ENCODE measurements at regions not wholly inside any gene's neighbourhood (a gene's known extent, or its start where the extent isn't known, plus 50 kb on each side); places are given as distances from the start of the nearest gene placed in this dataset.

GRCh38 chr5:103800741-103801495, 238.3 kb upstream of the NUDT12 start:
- Histone ChIP-seq H3K4me3 (ENCODE audit: low read depth, low read length) (no peak overlapping the region), H3K27me3 (ENCODE audit: control insufficient read depth, insufficient read depth, low read length) (no peaks in the 10 kb centered on the region), H3K36me3 (ENCODE audit: control insufficient read depth, insufficient read depth, low read length) (no peaks in the 10 kb centered on the region)
- DNase-seq (ENCODE audit: low read depth) (peak; percentile 29), FAIRE-seq (no peak)
- no peak for TF ChIP-seq CTCF (IDR thresholded peaks at IDR 0.05; ENCODE audit: insufficient read depth, low read length, severe bottlenecking)

- TF ChIP-seq CTCF (IDR thresholded peaks at IDR 0.05; ENCODE audit: insufficient read depth, low read length, severe bottlenecking): no peak
- Histone ChIP-seq H3K4me3 (ENCODE audit: low read depth, low read length) (no peak overlapping the region), H3K36me3 (ENCODE audit: control insufficient read depth, insufficient read depth, low read length) (no peaks in the 10 kb centered on the region), H3K27me3 (ENCODE audit: control insufficient read depth, insufficient read depth, low read length) (no peaks in the 10 kb centered on the region)
- FAIRE-seq (no peak), DNase-seq (ENCODE audit: low read depth) (no peak)
Measured at GRCh38 chr5:103793595-103794182, 231.1 kb upstream of the NUDT12 start.

- FAIRE-seq: no peak
Measured at GRCh38 chr5:103785569-103785968, 223.0 kb upstream of the NUDT12 start.

GRCh38 chr5:103783669-103784068, 221.1 kb upstream of the NUDT12 start:
- no peak for FAIRE-seq
- TF ChIP-seq CTCF (IDR thresholded peaks at IDR 0.05; ENCODE audit: insufficient read depth, low read length, severe bottlenecking): no peak
- no peaks in the 10 kb centered on the region for H3K36me3 ChIP-seq (ENCODE audit: control insufficient read depth, insufficient read depth, low read length)
- DNase-seq (ENCODE audit: low read depth): no peak
- H3K4me3 ChIP-seq (ENCODE audit: low read depth, low read length): no peak overlapping the region
- H3K27me3 ChIP-seq (ENCODE audit: control insufficient read depth, insufficient read depth, low read length): no peaks in the 10 kb centered on the region

More at GRCh38 chr5:103785569-103785968, 223.0 kb upstream of the NUDT12 start:
- Histone ChIP-seq H3K4me3 (ENCODE audit: low read depth, low read length) (no peak overlapping the region), H3K27me3 (ENCODE audit: control insufficient read depth, insufficient read depth, low read length) (no peaks in the 10 kb centered on the region), H3K36me3 (ENCODE audit: control insufficient read depth, insufficient read depth, low read length) (no peaks in the 10 kb centered on the region)
- peak; percentile 41 for DNase-seq (ENCODE audit: low read depth)
- no peak for TF ChIP-seq CTCF (IDR thresholded peaks at IDR 0.05; ENCODE audit: insufficient read depth, low read length, severe bottlenecking)

- Histone ChIP-seq H3K36me3 (ENCODE audit: control insufficient read depth, insufficient read depth, low read length) (no peaks in the 10 kb centered on the region), H3K27me3 (ENCODE audit: control insufficient read depth, insufficient read depth, low read length) (no peaks in the 10 kb centered on the region), H3K4me3 (ENCODE audit: low read depth, low read length) (no peak overlapping the region)
- no peak for FAIRE-seq
- no peak for TF ChIP-seq CTCF (IDR thresholded peaks at IDR 0.05; ENCODE audit: insufficient read depth, low read length, severe bottlenecking)
- no peak for DNase-seq (ENCODE audit: low read depth)
Measured at GRCh38 chr5:103780794-103781193, 218.2 kb upstream of the NUDT12 start.
